ENCODE measurements at regions not wholly inside any gene's neighbourhood (a gene's known extent, or its start where the extent isn't known, plus 50 kb on each side); places are given as distances from the start of the nearest gene placed in this dataset.

DNA sequence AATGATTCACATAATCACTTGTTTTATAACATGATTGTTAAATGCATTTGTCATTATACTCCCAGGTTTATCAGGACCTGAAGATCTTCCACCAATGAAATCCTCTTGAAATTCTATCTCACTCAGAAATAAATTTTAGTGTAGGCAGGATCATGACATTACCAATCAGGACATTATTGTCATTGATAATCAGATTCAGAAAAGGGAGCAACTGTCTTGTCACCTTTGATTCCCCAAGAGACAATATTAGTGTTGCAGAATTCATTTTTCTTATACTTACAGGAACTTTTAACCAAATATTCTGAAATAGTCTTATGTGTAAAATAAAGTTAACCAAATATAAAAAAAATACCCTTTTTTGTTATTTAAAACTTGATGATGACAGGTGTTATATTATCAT lies 1892.5 kb upstream of the ADGRL3 start:
- TF ChIP-seq, protein P1, sequence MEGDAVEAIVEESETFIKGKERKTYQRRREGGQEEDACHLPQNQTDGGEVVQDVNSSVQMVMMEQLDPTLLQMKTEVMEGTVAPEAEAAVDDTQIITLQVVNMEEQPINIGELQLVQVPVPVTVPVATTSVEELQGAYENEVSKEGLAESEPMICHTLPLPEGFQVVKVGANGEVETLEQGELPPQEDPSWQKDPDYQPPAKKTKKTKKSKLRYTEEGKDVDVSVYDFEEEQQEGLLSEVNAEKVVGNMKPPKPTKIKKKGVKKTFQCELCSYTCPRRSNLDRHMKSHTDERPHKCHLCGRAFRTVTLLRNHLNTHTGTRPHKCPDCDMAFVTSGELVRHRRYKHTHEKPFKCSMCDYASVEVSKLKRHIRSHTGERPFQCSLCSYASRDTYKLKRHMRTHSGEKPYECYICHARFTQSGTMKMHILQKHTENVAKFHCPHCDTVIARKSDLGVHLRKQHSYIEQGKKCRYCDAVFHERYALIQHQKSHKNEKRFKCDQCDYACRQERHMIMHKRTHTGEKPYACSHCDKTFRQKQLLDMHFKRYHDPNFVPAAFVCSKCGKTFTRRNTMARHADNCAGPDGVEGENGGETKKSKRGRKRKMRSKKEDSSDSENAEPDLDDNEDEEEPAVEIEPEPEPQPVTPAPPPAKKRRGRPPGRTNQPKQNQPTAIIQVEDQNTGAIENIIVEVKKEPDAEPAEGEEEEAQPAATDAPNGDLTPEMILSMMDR (IDR thresholded peaks at IDR 0.05), result no peak
- no peak for TF ChIP-seq FOXJ3 (CRISPR knock-in tag; IDR thresholded peaks at IDR 0.05; ENCODE audit: borderline replicate concordance)
- no peak for TF ChIP-seq SP1 (CRISPR knock-in tag; conservative IDR thresholded peaks at IDR 0.05)
- TF ChIP-seq ETV6 (CRISPR knock-in tag; IDR thresholded peaks at IDR 0.05), result no peak
- TF ChIP-seq FOXP1 (CRISPR knock-in tag; IDR thresholded peaks at IDR 0.05; ENCODE audit: borderline replicate concordance), result no peak
- no peak for TF ChIP-seq OVOL2 (CRISPR knock-in tag; IDR thresholded peaks at IDR 0.05; ENCODE audit: borderline replicate concordance)
- TF ChIP-seq, protein P2, sequence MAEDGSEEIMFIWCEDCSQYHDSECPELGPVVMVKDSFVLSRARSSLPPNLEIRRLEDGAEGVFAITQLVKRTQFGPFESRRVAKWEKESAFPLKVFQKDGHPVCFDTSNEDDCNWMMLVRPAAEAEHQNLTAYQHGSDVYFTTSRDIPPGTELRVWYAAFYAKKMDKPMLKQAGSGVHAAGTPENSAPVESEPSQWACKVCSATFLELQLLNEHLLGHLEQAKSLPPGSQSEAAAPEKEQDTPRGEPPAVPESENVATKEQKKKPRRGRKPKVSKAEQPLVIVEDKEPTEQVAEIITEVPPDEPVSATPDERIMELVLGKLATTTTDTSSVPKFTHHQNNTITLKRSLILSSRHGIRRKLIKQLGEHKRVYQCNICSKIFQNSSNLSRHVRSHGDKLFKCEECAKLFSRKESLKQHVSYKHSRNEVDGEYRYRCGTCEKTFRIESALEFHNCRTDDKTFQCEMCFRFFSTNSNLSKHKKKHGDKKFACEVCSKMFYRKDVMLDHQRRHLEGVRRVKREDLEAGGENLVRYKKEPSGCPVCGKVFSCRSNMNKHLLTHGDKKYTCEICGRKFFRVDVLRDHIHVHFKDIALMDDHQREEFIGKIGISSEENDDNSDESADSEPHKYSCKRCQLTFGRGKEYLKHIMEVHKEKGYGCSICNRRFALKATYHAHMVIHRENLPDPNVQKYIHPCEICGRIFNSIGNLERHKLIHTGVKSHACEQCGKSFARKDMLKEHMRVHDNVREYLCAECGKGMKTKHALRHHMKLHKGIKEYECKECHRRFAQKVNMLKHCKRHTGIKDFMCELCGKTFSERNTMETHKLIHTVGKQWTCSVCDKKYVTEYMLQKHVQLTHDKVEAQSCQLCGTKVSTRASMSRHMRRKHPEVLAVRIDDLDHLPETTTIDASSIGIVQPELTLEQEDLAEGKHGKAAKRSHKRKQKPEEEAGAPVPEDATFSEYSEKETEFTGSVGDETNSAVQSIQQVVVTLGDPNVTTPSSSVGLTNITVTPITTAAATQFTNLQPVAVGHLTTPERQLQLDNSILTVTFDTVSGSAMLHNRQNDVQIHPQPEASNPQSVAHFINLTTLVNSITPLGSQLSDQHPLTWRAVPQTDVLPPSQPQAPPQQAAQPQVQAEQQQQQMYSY (CRISPR knock-in tag; IDR thresholded peaks at IDR 0.05), result no peak
- TF ChIP-seq, protein P3, sequence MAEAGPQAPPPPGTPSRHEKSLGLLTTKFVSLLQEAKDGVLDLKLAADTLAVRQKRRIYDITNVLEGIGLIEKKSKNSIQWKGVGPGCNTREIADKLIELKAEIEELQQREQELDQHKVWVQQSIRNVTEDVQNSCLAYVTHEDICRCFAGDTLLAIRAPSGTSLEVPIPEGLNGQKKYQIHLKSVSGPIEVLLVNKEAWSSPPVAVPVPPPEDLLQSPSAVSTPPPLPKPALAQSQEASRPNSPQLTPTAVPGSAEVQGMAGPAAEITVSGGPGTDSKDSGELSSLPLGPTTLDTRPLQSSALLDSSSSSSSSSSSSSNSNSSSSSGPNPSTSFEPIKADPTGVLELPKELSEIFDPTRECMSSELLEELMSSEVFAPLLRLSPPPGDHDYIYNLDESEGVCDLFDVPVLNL (CRISPR knock-in tag; IDR thresholded peaks at IDR 0.05; ENCODE audit: borderline replicate concordance, low read depth), result no peak
- no peak for TF ChIP-seq ZNF138 (CRISPR knock-in tag; conservative IDR thresholded peaks at IDR 0.05)
- TF ChIP-seq, protein P4, sequence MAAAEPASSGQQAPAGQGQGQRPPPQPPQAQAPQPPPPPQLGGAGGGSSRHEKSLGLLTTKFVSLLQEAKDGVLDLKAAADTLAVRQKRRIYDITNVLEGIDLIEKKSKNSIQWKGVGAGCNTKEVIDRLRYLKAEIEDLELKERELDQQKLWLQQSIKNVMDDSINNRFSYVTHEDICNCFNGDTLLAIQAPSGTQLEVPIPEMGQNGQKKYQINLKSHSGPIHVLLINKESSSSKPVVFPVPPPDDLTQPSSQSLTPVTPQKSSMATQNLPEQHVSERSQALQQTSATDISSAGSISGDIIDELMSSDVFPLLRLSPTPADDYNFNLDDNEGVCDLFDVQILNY (CRISPR knock-in tag; IDR thresholded peaks at IDR 0.05), result no peak
- TF ChIP-seq, protein P5, sequence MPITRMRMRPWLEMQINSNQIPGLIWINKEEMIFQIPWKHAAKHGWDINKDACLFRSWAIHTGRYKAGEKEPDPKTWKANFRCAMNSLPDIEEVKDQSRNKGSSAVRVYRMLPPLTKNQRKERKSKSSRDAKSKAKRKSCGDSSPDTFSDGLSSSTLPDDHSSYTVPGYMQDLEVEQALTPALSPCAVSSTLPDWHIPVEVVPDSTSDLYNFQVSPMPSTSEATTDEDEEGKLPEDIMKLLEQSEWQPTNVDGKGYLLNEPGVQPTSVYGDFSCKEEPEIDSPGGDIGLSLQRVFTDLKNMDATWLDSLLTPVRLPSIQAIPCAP (CRISPR knock-in tag; IDR thresholded peaks at IDR 0.05), result no peak
- no peak for TF ChIP-seq TEAD4 (CRISPR knock-in tag; IDR thresholded peaks at IDR 0.05)

All from WTC11 (cell line).